SKM-1 treated with dmso at 0.1 percent for 144 hours (cell line): ENCODE measurements at regions not wholly inside any gene's neighbourhood (a gene's known extent, or its start where the extent isn't known, plus 50 kb on each side); places are given as distances from the start of the nearest gene placed in this dataset.
A peak's percentile ranks its signal among the peaks of the same experiment; 100 is the strongest.

Experiments
- DNase-seq: peaks from one replicate; lab custom pipeline; 2025; ENCODE audit not compliant: unreplicated experiment; lab: John Stamatoyannopoulos, UW

GRCh38 chr7:136667584-136667983, 200.9 kb upstream of the CHRM2 start:
- DNase-seq, result no peak

GRCh38 chr7:136665878-136666509, 202.5 kb upstream of the CHRM2 start:
- DNase-seq, result no peak

- no peak for DNase-seq
These were observed 203.9 kb upstream of the CHRM2 start for GRCh38 chr7:136664537-136664936.

- no peak for DNase-seq
These were observed 210.9 kb upstream of the CHRM2 start for GRCh38 chr7:136657482-136657921.

- DNase-seq, result no peak
These were observed 211.9 kb upstream of the CHRM2 start for GRCh38 chr7:136656516-136656915.

GRCh38 chr7:136655414-136655813, 213.0 kb upstream of the CHRM2 start:
- DNase-seq, result no peak

- no peak for DNase-seq
These were observed 214.0 kb upstream of the CHRM2 start for GRCh38 chr7:136654406-136654805.

- no peak for DNase-seq
These were observed 215.6 kb upstream of the CHRM2 start for GRCh38 chr7:136652635-136653370.

- DNase-seq, result no peak
These were observed 227.5 kb upstream of the CHRM2 start for GRCh38 chr7:136640977-136641376.

- no peak for DNase-seq
These were observed 230.6 kb upstream of the CHRM2 start for GRCh38 chr7:136637813-136638212.

GRCh38 chr7:136635751-136636150, 232.7 kb upstream of the CHRM2 start:
- no peak for DNase-seq

- no peak for DNase-seq
These were observed 249.6 kb upstream of the CHRM2 start for GRCh38 chr7:136618818-136619217.

- no peak for DNase-seq
These were observed 251.3 kb upstream of the CHRM2 start for GRCh38 chr7:136617176-136617575.

- DNase-seq, result no peak
These were observed 262.7 kb upstream of the CHRM2 start for GRCh38 chr7:136605532-136606329.

- DNase-seq, result no peak
These were observed 266.7 kb upstream of the CHRM2 start for GRCh38 chr7:136601772-136602171.

GRCh38 chr7:136600475-136600874, 268.0 kb upstream of the CHRM2 start:
- DNase-seq, result no peak

- DNase-seq, result no peak
These were observed 273.7 kb upstream of the CHRM2 start for GRCh38 chr7:136594739-136595144.

- no peak for DNase-seq
These were observed 280.2 kb upstream of the CHRM2 start for GRCh38 chr7:136588216-136588615.

GRCh38 chr7:136585954-136586670, 282.3 kb upstream of the CHRM2 start:
- DNase-seq, result peak; percentile 10

- no peak for DNase-seq
These were observed 302.0 kb upstream of the CHRM2 start for GRCh38 chr7:136566491-136566890.

GRCh38 chr7:136555933-136556332, 312.5 kb upstream of the CHRM2 start:
- DNase-seq, result no peak
